GM18868 (cell line): ENCODE measurements at regions not wholly inside any gene's neighbourhood (a gene's known extent, or its start where the extent isn't known, plus 50 kb on each side); places are given as distances from the start of the nearest gene placed in this dataset.

Source experiments
- ATAC-seq: cut with Tn5 transposase; IDR thresholded peaks from one replicate; pipeline ENCODE4 v1.9.1; 2021; ENCODE audit warnings: mild to moderate bottlenecking, moderate library complexity; ENCODE audit not compliant: unreplicated experiment

DNA sequence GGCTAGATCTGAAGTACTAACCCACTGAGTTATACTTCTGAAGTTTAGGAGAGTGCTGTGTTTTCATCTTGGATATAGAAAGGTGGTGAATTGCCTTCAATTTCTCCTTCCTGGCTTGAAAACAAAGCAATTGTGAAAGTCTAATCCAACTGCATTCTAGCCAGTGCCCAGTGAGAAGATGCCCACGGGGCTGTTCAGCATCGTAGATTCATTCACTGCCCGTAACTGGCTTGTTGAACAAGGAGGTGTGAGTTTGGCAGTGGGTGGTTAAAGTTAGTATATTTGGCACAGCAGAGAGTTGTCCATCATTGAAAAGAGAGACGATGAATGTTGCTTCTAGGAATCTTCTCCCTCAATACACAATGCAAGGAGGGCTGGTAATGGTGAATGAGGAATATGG, 82.3 kb upstream of the RND3 start:
- no peak for ATAC-seq

DNA sequence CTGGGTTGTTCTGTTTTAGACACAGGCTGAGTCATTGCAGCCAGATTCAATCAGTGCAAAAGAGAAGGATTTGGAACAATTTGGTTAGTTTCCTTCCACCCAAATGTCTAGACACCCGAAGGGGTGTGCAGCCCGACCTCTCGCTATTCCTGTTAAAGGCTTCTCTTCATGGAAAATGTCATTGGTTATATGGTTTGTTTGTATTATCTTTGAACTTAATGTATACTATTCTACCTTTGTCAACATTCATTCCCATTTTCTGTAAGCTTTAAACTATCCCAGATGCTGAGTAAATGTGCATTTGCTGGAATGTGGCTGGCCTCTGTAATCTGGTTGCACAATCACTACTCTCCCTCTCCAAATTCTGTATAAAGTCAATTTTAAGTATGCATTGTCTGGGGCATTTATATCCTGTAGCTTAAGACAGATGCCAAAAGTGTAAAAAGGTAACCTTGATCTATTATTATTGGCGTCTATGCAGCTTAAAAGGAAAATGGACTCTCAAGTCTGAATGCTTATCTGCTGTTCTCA, 80.4 kb upstream of the RND3 start:
- ATAC-seq: no peak

- no peak for ATAC-seq
Observed at GRCh38 chr2:150566289-150566688, 78.8 kb upstream of the RND3 start.

- ATAC-seq: no peak
Observed at GRCh38 chr2:150561076-150561475, 73.6 kb upstream of the RND3 start.

- ATAC-seq: no peak
Observed at GRCh38 chr2:150557020-150557600, 69.6 kb upstream of the RND3 start.

- no peak for ATAC-seq
Observed at GRCh38 chr2:150555611-150556356, 68.3 kb upstream of the RND3 start.

GRCh38 chr2:150554046-150554445, 66.6 kb upstream of the RND3 start:
- no peak for ATAC-seq

GRCh38 chr2:150552041-150552820, 64.8 kb upstream of the RND3 start:
- no peak for ATAC-seq

DNA sequence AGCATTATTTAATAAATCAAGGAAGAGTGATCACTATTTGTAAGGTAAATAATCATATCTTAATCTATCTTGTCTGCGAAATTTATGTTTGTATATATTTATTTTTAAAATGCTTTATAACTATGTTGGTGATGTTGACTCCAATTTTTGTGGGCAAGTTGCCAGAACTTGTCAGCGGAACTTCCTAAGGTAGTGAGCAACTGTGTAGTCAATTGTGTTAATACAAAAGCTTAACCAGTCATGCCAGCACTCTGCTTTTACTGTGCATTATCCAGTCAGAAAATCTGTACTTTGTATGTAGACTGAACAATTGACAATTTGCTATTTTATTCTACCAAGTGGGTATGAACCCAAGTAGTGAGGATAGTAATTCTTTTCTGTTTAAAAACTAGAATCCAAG, 61.9 kb upstream of the RND3 start:
- no peak for ATAC-seq

DNA sequence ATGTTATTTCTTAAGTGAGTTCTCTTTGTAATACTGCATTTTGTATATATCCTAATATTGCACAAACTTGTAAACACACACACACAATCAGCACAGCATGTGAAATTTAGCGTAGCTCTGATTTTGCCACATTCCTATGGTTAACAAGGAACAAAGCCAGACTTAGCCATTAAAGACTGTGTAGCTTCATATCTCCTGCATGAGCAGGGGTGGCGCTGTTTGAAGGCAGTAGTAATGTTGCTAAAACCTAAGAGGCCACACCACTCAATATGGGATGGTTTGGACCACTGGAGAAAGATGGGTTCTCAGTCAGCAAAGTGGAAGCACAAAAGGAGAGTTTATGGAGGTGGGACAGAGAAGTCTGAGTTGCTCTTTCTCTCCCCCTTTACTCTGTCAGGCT, 61.1 kb upstream of the RND3 start:
- peak; percentile 78 for ATAC-seq

DNA sequence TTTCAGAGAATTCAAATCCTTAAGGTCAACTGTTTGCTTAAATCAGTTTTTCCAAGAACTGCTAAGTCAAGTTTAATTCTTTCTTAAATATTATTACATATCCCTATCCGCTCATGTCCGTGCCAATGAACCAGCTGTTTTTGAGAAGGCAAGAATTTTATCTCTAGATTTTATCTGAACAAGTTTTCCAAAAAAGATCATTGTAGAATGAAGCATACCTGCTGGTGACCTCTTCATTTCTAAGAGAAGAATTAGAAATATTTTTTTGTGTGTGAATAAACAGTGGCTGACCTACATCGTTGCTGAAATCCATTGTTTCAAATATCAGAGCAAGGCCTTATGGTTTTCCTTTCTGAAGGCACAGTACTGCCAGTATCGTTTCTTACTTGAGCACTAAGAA, 58.4 kb upstream of the RND3 start:
- ATAC-seq: no peak

GRCh38 chr2:150544731-150545130, 57.3 kb upstream of the RND3 start:
- no peak for ATAC-seq

DNA sequence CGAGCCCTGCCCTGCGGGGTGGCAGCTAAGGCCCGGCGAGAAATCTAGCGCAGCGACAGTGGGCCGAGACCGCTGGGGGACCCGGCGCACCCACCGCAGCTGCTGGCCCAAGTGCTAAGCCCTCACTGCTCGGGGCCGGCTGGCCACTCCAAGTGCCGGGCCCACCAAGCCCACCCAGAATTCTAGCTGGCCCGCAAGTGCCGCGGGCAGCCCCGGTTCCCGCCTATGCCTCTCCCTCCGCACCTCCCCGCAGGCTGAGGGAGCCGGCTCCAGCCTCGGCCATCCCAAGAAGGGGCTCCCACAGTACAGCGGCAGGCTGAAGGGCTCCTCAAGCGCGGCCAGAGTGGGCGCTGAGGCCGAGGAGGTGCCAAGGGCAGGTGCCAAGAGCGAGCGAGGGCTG, 55.2 kb upstream of the RND3 start:
- ATAC-seq: no peak

DNA sequence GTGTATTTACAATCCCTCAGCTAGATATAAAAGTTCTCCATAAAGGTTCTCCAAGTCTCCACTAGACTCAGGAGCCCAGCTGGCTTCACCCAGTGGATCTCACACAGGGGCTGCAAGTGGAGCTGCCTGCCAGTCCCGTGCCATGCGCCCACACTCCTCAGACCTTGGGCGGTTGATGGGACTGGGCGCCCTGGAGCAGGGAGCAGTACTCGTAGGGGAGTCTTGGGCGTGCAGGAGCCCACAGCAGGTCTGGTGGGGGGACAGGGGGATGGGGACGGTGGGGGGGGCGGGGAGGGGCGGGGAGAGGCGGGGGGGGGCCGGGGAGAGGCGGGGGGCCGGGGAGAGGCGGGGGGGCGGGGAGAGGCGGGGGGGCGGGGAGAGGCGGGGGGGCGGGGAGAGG, 54.7 kb upstream of the RND3 start:
- no peak for ATAC-seq

DNA sequence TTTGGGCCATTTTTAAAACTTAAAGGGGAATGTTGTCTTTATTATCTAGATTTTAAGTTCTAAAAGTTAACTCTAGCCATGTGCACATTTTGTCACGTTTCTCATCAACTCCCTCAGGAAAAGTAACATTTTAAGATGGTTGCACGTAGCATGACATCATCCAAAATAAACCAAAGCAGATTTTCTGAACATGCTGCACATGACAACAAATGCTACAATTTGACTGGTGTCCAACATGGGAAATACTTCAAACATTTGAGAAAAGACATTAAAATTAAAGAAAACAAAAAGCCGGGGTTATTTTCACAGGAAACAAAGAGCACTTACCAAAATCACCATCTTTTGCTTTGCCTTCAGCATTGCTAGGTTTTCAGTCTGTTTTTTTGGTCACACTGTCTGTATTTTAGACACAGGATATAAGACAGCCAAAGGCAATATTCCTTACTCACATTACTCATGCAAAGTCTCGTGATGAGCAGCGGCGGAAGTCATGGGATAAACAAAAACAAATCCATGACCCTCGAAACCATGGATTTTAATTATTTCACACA, 51.3 kb upstream of the RND3 start:
- ATAC-seq: no peak
